Fibroblast of upper back skin (primary cell): ENCODE measurements at regions not wholly inside any gene's neighbourhood (a gene's known extent, or its start where the extent isn't known, plus 50 kb on each side); places are given as distances from the start of the nearest gene placed in this dataset.
A peak's percentile ranks its signal among the peaks of the same experiment; 100 is the strongest.

Experiments
- DNase-seq: peaks from one replicate; pipeline ENCODE4 v3.0.0-alpha.2; 2013

DNA sequence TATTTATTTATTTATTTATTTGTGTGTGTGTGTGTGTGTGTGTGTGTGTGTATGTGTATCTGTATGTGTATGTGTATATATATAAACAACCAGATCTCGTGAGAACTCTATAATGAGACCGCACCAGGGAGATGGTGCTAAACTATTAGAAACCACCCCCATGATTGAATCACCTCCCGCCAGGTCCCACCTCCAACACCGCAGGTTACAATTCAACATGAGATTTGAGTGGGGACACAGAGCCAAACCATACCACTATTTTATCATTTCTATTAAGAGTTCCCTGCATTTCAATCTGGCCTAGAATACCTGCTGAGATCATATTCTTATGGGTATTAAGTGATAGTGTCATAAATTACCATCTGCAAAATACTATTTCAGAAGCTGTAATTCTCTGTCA lies 243.8 kb upstream of the PLEKHG7 start:
- DNase-seq = no peak

DNA sequence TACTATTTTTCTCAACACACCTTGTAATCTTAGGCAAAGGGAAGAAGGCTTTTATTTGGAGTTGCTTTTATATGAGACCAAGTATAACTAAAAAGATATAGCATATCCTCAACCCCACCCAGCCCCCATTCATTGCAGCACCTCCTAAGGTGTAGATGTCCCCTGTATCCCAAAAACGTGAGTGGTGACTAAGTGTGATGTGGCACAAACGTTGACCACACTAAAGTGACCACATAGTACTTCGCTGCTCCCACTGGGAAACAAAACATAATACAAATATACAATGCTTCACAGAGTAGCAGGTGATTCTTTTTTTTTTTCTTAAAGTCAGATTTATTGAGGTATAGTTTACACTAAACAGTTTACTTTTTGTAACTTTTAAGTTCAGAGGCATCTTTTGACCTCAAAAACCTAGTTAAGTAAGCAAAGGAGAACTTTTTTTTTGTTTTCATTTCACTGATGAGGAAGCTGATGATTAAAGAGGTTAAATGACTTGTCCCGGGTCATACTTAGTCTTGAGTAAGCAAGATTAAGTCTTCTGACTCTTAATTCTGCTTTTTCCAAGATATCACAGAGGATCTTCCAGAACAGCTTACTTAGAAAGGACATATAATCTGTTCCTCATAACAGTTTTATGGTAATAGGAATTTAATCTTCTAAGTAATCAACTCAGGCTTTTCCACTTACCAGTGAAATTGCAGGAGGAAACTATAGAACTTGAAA lies 245.2 kb upstream of the PLEKHG7 start:
- no peak for DNase-seq

DNA sequence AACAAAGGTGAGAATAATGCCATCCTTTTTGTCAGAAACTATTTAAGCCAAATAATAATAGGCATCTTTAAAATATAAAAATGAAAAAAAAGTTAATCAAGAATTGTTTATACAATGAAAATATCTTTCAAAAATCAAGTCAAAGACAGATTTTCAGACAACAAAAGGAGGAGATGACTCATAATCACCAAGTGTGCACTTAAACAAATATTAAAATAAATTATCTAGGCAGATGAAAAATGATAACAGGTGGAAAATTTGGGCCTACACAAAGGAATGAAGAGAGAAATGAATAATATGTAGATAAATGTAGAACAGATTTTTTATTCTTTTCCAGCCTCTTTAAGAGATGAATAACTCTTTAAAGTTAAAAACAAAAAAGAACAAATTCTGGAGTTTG lies 250.0 kb upstream of the PLEKHG7 start:
- no peak for DNase-seq

DNA sequence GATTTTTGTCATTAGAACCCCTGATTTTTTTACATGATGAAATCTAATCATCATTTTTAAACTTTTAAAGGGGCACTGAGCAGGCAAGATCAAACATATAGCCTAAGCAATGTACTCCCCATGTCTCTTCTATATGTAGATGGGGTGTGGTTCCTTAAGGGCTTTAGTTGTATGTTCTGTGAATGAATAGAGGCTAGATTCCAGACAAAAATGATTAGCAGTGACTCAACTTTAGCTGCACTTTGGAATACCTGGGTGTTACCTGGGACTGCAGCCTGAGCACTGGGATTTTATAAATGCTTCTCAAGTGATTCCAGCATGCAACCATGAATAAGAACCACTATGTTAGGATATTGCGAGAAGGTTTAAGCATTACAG lies 256.7 kb upstream of the PLEKHG7 start:
- no peak for DNase-seq

DNA sequence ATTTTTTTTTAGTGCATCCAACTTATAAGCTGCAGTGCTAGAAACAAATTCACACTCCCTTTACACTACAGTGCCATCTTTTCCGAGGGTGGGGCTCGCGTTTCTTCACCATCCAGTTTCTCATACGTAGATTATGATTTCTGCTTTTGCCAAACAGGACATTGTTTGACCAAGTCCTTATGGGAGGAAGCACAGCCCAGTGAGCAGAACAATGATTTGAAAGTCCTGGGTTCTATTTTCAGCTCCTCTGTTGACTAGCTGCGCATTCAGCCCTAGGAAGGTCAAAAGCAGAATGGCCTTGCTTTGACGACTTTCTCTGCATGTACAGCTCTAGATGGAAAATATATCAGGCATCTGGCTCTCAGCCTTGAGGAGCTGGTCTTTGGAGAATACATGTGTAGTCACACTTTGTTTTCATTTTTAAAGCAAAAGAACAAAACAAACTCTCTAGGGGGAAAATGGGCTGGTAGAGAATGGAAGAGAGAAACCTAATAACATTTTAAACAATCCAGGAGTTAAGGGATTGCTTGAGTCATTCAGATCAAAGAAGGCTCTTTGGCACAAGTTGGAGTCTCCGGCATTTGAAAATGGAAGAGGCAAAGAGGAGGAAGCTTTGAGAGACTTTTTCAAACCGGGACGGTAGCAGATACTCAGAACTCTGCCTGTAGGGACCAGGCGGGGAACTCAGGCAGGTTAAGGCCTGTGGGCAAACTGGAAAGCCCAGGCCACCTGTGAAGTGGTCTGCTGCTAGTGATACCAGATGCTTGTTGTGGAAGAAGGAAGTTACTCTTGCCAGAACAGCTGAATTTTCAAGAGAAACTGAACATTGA lies 257.3 kb upstream of the PLEKHG7 start:
- peak; percentile 17 for DNase-seq

DNA sequence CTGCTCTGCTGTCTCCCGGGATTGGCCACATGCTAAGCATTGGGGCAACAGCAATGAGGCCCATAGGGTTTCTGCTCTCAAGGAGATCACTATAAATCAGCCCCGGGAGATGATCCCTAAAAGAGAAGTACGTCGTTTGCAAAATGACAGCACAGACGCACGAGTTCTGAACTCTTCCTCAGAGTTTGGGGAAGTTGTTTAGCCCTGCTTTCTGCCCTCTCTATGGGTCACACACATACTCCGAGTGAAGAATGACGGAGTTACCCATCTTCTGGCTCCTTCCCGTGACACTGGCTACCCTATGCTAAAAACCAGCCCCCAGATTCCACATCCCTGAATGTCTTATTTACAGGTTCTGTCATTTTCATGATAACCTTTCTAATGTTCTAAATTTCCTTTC lies 258.0 kb upstream of the PLEKHG7 start:
- DNase-seq = no peak

DNA sequence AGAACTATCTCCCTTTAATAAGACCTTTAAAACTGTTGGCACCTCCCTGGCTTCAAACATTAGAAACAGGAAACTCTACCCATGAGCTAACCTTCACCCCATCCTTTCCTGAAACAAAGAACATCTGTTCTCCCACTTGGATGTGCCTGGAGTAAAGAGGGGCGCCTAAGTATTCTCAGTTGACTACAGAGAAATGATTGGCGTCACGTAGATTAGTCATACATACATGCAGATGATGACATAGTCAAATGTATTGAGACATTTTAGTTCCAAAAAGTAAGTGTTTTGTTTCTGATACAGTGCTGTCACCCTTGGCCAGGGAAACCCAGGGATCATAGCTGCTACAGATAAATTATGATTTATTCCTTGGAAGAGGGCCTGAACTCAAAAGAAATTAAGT lies 260.0 kb upstream of the PLEKHG7 start:
- DNase-seq = peak; percentile 31

DNA sequence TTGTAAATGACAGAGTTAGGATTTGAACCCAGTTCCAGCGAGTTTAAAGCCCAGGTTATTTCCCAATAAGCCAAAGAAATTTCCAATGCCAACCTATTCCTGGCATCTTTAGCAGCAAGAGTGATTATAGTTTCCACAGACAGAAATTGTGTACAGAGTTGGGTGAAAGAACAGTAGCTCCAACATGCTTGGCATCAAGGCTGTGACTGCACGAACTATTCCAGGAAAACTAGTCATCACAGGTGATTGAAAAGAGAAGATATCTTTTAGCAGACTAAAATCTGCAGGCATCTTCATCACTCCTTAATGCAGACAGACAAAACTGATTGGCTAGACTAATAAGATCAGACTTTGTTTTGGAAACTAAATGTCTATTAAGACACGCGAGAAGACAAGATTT lies 262.7 kb upstream of the PLEKHG7 start:
- DNase-seq = no peak

DNA sequence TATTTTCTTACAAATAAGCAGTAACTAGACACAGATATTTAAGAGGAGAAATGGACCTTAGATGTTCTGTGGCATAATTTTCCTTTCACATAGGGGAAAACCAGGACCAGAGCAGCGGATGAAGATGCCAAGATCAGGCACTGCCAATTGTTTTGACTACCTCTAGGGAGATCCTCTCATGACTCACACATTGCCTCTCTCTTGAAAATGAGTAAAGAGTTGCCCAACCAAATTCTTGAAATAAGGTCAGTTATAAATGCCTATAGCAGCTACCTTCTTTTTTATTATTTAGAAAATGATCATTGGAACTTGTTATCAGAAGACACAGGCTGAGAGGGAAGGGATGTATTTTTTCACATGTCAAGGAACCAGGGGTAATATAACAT lies 263.4 kb upstream of the PLEKHG7 start:
- peak; percentile 45 for DNase-seq

DNA sequence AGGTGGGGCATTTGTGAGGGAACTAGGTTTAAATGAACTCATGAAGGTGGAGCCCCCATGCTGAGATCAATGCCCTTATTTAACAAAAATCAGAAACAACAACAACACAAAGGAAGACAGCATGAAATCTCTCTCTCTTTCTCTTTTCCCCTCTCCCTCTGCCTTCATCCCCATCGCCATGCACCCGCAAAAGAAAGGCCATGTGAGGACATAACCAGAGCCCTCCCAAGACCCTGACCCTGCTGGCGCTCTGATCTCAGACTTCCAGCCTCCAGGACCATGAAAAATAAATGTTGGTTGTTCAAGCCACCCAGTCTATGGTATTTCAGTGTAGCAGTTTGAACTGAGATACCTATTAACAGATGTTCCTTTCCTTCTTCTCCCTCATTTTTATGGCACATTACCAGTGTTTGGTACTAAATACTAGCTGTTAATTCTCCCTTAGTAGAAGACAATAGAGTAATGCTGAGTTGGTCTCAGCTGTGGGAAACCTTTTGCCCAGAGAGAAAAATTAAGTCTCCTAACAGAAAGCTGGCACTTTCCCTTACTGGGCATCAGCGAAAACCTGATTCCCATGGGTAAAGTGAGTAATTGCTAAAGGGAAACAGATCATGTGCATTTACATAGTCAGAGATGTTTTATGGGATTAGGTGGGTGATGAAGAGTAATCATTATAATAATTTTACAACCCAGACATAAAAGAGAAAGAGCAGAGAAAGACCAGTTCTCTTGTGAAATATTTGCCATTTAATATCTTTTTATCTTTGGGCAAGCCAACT lies 264.0 kb upstream of the PLEKHG7 start:
- DNase-seq = no peak

DNA sequence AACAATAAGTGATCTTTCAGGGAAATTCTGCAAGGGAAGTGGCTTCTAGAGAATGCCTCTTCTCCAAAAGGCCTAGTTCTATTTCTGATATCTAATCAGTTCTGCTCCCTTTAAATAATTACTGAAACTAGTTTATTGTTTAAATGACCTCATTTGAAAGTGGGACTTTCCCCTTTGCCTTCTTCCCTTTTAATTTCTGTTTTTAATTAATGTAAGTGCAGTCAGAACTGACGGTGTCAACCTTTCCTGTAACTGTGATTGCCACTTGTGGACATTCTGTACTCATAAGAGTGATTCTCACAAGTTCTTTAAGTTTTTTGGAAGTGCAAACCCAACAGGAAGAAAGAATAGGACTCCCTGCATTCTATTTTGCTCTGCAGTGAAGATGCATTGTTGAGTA lies 265.3 kb upstream of the PLEKHG7 start:
- no peak for DNase-seq

DNA sequence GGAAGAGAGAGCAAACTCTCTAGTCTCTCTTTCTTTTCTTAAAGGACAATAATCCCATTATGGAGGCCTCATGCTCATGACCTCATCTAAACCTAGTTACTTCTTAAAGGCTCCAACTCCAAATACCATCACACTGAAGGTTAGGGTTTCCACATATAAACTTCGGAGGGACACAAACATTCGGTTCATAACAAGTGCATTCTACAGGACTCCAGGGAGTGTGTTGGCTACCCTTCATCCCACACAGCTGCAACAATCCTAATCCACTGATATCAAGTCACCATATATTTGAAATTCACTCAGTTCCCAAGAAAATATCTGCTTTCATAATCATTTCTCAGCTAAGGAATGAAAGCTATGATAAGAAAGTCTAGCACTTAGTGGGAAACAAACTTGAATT lies 265.9 kb upstream of the PLEKHG7 start:
- DNase-seq = no peak

DNA sequence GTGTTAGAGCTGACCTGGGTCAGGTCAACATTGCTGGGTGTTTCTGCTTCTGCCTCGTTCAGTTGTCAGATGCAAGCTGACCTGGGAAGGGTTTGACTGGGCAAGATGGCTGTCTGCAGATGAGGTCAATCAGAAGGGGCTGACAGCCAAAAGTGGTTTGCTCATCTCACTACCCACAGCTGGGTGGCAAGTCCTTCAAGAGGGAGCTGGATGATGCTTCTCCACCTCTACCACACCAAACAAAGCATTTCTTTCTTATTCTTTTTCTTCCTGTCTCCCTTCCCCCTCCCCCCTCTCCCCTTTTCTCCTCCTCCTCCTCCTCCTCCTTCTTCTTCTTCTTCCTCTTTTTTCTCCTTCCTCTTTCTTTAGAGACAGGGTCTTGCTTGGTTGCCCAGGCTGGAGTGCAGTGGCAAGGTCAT lies 268.2 kb upstream of the PLEKHG7 start:
- no peak for DNase-seq

DNA sequence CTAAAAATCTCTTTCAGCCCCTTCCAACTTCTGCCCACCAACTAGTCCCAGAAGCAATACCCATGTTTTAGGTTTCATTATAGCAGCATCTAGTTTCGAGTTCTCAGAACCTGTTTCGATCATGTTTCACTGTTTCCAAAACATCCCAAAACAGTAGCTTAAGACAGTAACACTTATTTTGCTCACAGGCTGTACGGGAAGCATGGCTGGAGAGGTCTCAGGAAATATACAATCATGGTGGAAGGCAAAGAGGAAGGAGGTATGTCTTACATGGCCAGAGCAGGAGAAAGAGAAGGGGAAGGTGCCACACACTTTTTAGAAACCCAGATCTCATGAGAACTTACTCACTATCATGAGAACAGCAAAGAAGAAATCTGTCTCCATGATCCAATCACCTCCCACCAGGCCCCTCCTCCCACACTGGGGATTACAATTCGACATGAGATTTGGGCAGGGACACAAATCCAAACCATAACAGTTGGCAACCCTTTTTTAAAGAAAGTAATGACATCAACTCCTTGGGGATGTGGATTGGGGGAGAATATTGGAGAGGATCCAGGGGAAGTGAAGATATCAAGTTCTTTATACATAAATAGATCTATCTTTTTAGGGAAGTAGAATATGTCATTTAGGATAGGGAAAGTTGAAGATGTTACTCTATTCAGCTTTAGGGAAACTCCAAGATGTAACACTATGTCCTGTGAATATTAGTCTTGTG lies 269.9 kb upstream of the PLEKHG7 start:
- no peak for DNase-seq

DNA sequence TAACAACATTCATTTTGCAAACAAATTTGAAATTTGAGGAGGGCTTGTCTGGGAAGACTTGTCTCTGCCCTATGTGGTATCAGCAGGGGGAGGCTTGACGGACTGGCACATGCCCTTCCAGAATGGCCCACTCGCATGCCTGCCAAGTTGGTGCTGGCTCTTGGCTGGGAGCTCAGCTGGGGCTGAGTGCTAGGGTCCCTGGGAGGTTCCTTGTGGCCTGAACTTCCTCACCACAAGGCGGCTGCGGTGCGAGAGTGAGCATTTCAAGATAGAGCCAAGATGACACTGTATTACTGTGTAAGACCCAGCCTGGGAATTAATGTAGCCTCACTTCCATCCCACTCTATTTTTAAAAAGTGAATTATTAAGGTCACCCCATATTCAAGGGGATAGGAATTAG lies 271.6 kb upstream of the PLEKHG7 start:
- no peak for DNase-seq

DNA sequence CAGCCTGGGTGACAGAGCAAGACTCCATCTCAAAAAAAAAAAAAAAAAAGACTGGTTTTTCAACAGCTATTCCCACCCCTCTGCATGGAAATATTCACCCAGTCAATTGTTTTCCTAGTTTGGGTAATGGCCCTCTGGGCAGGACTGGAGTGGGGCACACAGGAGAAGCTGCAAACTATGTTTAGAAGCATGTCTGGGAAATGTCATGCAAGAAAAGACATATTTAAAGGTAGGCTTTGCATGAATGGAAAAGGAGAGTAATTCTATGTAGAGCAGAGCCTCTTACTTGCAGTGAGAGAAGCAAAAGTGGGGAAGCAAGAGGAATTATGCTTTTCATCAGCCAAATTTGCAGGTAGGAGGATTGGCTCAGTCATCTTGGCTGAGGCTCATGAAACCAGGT lies 276.5 kb upstream of the PLEKHG7 start:
- DNase-seq = no peak

DNA sequence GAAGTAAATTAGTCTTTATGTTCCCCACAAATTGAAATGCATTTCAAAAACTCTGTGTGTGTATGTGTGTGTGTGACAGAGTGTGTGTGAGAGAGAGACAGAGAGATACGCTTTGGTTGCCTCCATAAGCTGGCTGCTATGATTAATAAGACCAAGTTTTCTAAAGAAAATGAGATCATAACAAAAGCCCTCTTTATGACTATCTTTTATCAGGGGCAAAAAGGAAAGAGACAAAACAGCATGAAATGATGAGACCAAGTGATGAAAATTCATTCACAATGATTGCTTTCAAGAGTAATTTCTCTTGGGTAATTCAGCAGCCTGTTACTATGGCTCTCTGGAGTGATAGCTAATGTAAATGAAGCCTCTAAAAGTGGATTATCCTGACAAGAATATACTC lies 277.6 kb upstream of the PLEKHG7 start:
- DNase-seq = no peak

DNA sequence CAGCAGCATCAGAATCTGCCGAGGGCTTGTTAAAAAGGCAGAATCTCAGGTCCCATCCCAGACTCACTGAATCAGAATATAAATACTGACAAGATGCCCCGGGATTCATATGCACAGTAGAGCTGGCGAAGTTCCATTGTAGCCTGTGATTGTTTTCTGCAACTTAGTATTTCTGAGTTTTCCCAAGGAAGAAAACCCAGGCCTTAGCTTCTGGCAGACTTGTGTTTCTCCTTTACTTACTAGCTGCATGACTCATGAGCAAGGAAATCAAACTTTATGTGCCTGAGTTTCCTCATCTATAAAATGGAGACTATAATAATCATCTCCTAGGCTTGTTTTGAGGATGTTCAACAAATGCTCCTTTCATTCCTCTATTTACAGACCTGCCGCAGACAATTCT lies 278.5 kb upstream of the PLEKHG7 start:
- peak; percentile 45 for DNase-seq

DNA sequence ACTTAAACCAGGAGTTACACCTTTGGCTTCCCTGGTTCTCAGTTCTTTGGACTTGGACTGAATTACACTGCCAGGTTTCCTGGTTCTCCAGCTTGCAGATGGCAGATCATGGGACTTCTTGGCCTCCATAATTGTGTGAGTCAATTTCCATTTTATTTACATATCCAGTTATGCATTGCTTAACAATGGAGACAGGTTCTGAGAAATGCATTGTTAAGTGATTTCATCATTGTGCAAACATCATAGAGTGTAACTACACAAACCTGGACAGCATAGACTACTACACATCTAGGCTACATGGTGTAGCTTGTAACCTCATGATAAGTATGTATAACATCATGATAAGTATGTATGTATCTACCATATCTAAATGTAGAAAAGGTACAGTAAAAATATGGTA lies 276.1 kb upstream of the BTG1 start:
- peak; percentile 12 for DNase-seq

DNA sequence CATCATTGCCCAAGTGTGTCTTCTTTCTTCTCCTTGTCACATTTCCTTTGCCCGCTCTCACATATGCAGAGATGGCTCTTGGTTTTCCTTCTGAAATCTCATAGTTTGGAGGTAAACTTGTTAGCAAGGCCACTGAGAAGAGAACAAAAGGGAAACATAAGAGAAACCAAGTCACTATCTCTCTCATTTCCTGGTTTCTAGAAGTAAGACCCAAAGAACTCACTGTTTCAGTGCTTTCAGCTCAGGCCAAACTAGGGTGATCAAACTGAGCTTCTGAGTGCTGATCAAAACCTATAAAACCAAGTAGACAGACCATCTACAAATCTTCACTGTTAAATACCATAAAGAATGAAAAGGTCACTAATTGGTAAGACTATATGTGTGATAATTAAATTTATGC lies 275.4 kb upstream of the BTG1 start:
- DNase-seq = no peak

DNA sequence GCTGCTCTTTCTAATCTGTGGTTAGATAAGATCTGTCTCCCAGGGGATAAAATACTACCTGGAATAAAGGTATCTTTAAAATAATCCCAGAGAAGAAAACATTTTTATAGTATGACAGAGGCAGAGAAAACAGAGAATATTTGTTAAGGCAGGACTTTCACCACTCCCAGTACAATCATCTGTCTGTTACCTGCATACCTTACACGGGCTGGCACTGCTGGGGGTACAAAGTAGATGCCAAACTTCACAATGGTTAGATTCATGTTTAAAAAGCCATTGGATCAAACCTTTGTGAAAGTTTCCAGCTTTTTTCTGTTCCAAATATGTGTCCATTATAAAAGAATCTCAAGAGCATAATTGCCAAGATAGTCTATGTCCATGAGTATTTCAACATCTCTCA lies 273.6 kb upstream of the BTG1 start:
- DNase-seq = no peak

DNA sequence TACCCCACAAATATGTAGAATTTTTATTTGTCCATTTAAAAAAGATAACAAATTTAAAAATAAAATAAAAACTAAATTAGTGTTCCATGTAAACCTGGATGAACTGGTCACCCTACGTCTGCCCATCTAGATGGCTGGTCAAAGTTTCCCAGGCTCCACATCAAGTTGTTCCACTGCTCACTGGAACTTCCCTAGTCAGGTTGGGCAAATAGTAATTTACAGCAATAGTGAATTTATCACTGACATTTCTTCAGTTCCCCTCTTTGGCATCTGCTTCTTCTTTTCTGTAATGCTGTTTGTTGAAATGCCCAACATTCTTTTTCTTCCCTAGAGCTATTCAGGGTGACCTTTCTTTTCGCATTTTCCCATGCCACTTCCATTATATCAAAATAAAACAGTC lies 272.7 kb upstream of the BTG1 start:
- DNase-seq = no peak

DNA sequence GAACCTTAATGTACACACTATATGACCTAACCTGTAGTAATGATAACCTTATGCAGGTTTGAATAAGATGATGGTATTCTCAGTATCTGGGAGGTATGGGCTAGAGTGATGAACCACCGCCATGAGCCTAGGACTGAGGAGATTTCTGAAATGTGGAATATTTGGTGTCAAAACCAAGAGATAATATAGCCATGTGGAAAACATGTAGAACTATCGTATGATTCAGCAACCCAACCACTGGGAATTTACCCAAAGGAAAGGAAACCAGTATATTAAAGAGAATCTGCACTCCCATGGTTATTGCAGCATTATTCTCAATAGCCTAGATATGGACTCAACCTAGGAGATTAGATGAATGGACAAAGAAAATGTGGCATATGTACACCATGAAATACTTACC lies 271.7 kb upstream of the BTG1 start:
- no peak for DNase-seq
